GM18511 (cell line): ENCODE measurements at regions not wholly inside any gene's neighbourhood (a gene's known extent, or its start where the extent isn't known, plus 50 kb on each side); places are given as distances from the start of the nearest gene placed in this dataset.
"Not testable (repeated sequence)": the region's sequence is repeated elsewhere in the genome, so short reads cannot be mapped to it uniquely, and the experiment has no call there.

Source experiments
- ATAC-seq: cut with Tn5 transposase; IDR thresholded peaks from one replicate; pipeline ENCODE4 v1.9.1; 2021; ENCODE audit warnings: mild to moderate bottlenecking, moderate library complexity; ENCODE audit not compliant: unreplicated experiment

- ATAC-seq = no peak
Observed at GRCh38 chr1:118303534-118303933, 118.5 kb upstream of the SPAG17 start.

- ATAC-seq = no peak
Observed at GRCh38 chr1:118303064-118303463, 118.0 kb upstream of the SPAG17 start.

GRCh38 chr1:118302145-118302544 is 117.1 kb upstream of the SPAG17 start:
- ATAC-seq = no peak

DNA sequence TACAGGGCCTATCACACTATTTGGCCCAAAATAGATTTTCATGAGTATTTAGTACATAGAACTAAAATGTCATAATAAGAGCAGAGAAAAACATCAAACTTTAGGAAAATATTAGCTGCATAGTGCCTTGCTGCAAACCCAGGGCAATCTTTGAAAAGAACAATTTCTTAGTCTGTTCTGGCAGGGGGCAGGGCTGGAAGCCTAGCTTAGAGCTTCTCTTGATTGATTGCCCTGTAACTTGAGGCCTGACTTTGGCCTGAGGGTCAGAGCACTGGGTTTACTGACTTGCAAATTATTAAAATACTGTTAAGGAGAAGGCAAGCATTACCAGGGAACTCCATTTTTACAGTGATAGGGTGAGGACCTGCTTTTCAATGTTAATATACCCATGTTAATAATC is 115.8 kb upstream of the SPAG17 start:
- ATAC-seq = no peak

- no peak for ATAC-seq
Observed at GRCh38 chr1:118298397-118298796, 113.4 kb upstream of the SPAG17 start.

GRCh38 chr1:118297521-118297920 is 112.5 kb upstream of the SPAG17 start:
- no peak for ATAC-seq

GRCh38 chr1:118294875-118295642 is 110.0 kb upstream of the SPAG17 start:
- no peak for ATAC-seq

DNA sequence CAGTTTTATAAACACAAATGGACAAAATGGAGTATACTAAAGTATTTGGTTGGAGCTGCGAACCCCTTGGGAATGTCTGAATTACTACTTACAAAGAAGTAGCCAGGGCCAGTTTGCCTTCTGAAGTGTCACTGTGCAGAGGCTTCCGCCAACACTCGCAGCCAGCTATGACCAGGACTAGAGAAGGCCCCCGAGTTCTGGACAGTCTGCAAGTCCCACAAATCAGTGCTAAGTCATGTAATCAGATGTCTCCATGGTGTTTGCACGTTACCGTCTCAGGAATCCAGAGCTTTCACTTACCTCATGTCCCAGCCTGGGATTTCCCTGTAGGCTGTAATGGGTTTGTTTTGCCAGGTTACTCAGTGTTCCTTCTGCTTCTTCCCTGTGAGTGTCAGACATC is 106.6 kb upstream of the SPAG17 start:
- ATAC-seq = no peak

- ATAC-seq = no peak
Observed at GRCh38 chr1:118290571-118290970, 105.5 kb upstream of the SPAG17 start.

DNA sequence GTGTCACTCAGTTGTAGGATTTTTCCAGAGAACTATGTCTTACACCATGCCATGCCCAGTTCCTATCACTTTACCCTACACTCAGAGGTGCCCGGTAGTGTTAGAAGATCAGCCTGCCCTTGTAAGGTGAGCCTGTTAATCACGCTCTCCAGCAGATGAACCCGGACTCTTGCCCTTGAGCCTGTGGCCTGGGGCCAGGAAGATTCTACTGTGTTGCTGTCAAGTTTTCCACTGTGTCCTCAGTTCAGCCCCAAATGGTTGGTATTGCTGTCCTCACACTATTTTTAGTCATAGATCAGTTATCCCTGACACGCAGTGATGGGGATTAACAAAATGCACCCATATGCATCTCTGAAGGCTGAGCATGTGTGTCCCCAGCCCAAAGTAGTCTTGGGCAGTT is 105.0 kb upstream of the SPAG17 start:
- no peak for ATAC-seq

DNA sequence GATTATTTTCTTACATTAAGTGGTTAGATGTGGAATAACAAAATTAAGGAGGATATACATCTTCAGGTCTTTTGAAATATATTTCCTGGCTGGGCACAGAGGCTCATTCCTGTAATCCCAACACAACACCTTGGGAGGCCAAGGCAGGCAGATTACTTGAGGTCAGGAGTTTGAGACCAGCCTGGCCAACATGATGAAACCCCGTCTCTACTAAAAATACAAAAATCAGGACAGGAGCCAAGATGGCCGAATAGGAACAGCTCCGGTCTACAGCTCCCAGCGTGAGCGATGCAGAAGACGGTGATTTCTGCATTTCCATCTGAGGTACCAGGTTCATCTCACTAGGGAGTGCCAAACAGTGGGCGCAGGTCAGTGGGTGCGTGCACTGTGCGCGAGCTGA is 95.6 kb upstream of the SPAG17 start:
- not testable (repeated sequence) for ATAC-seq

GRCh38 chr1:118275472-118276115 is 90.6 kb upstream of the SPAG17 start:
- ATAC-seq = no peak

DNA sequence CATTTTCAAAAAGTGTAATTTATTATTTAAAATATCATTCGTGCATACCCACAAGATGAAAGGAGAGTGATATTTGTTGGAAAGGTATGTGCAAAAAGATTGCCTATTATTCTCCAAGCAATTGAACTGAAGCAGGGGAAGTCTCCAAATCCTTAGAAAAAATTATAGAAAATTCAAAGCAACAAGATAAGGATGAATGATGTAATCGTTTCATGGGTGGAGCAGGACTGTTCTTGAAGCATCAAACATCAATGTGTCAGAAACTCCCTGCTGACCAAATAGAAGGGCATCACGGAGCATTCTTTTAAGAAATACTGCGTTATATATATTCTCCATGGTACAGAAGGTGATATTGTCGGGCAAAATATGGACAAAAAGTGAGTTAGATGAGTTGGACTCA is 87.9 kb upstream of the SPAG17 start:
- no peak for ATAC-seq

- ATAC-seq = no peak
Observed at GRCh38 chr1:118271883-118272282, 86.9 kb upstream of the SPAG17 start.

DNA sequence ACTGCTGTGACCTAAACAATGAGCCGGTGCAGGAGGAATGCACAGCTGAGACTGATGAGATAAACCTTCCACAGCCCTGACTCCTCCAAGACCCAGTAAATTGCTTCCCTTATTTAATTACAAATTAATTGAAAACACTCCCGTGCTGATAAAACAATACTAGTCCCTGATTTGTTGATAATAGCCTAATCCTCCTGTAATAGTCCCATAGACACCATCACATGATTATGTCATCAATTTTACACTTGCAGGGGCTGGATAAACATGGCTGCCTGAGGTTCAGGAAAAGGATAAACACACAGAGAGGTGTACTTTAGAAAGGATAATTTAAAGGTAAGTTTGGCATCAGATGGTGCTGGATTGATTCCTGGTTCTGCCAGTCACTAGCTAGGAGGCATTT is 84.6 kb upstream of the SPAG17 start:
- ATAC-seq = no peak

DNA sequence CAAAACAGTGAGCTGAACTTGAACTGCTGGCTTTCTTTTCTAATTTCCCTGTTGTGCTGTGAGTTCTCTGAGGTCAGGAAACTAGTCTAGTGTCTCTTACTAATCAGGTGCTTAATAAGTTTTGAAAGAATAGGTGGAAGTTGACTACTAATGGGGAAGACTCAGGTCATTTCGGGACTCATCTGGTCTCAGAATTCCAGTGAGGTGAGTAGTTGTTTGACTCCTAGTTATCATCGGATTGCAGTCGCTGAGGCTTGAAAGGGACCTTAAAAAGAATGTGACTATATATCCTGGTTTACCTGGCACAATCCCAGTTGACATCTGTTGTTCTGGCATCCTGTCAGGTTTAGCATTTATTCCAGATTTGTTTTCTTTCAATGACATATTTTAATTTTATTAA is 81.4 kb upstream of the SPAG17 start:
- ATAC-seq = no peak

GRCh38 chr1:118264343-118264742 is 79.3 kb upstream of the SPAG17 start:
- no peak for ATAC-seq

- ATAC-seq = no peak
Observed at GRCh38 chr1:118262865-118263264, 77.8 kb upstream of the SPAG17 start.

- no peak for ATAC-seq
Observed at GRCh38 chr1:118258975-118259374, 73.9 kb upstream of the SPAG17 start.

- ATAC-seq = no peak
Observed at GRCh38 chr1:118257946-118258345, 72.9 kb upstream of the SPAG17 start.

DNA sequence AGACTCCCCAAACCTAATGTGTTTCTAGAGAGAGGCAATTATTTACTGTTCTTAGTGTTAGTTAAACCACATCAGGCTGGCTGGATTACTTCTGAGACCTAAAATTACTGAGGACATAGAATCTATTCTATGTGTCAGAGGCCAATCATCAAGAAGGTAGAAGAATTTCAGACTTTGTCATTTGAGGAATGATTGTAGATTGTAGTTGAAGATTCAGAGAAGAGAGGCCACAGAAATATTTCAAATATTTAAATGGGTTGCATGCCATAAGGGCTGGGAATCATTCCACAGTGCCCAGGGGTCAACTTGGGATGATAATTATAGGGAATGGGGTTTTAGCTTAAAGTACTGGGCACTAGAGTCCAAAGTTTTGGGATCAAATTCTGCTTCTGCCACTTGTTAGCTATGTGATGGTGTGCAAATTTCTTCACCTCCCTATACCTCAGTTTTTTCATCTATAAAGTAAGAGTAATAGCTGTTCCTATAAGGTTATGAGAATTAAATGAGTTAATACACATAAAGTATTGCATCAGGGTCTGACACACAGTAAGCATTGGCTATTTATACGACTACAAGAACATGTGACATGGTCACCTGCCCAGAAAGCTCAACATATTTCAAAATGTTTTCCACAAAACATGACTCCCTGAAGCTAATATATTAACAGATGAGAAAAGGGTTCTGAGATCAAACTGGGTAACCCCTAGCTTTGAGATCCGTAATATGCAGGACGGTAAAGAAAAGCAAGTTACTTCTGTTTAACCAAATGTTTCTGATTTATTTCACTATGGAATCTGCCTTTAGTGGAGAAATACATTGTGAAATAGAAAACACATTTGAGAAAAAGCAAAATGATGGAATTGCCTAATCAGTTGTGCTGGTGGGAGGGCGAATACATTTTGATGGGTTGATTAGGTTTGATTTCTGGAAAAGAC is 69.7 kb upstream of the SPAG17 start:
- no peak for ATAC-seq

DNA sequence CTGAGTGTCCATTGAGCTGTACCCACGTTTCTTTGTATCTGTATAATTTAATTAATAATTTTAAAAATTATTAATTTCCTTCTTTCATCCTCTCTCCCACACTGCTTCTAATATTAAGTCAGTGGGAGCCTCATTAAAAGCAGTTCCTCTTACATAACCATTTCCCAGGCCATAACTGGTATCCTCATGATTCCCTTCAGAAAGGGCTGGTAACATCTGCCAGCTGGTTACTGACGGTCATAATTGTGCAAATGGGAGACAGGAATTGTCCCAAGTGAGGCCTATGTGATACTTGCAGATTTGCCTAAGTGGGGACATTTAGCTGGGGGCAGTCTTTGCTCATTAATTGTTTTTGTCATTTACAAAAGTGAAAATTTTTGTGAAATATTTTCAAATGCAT is 69.0 kb upstream of the SPAG17 start:
- no peak for ATAC-seq
